ENCODE measurements at regions not wholly inside any gene's neighbourhood (a gene's known extent, or its start where the extent isn't known, plus 50 kb on each side); places are given as distances from the start of the nearest gene placed in this dataset.
"Not testable (repeated sequence)": the region's sequence is repeated elsewhere in the genome, so short reads cannot be mapped to it uniquely, and the experiment has no call there.

GRCh38 chr6:51166914-51167313 is 348.2 kb downstream of the TFAP2B start:
- no peaks in the 10 kb centered on the region for H3K27me3 ChIP-seq
- no peaks in the 10 kb centered on the region for H3K4me1 ChIP-seq
- H3K36me3 ChIP-seq: no peaks in the 10 kb centered on the region
- TF ChIP-seq POLR2AphosphoS5 (IDR thresholded peaks at IDR 0.05; ENCODE audit: insufficient read depth in 1 of 2, low read depth in 1 of 2) (no peak), POLR2A (IDR thresholded peaks at IDR 0.05) (no peak), CTCF (IDR thresholded peaks at IDR 0.05) (no peak)
- H3K27ac ChIP-seq: no peak overlapping the region
- no peak for DNase-seq (ENCODE audit: extremely low spot score in 2 of 2)
- intact Hi-C loops (cut with DNase I): no loop called here
- no peak overlapping the region for H3K4me3 ChIP-seq
- no peaks in the 10 kb centered on the region for H3K9me3 ChIP-seq

- TF ChIP-seq POLR2A (IDR thresholded peaks at IDR 0.05): no peak
- no peak for TF ChIP-seq CTCF (IDR thresholded peaks at IDR 0.05)
- no peak for TF ChIP-seq POLR2AphosphoS5 (IDR thresholded peaks at IDR 0.05; ENCODE audit: insufficient read depth in 1 of 2, low read depth in 1 of 2)
- no peaks in the 10 kb centered on the region for H3K27me3 ChIP-seq
- H3K27ac ChIP-seq: no peak overlapping the region
- H3K36me3 ChIP-seq: no peaks in the 10 kb centered on the region
- no peaks in the 10 kb centered on the region for H3K9me3 ChIP-seq
- no peak for DNase-seq (ENCODE audit: extremely low spot score in 2 of 2)
- intact Hi-C loops (cut with DNase I): no loop called here
- H3K4me1 ChIP-seq: no peaks in the 10 kb centered on the region
- H3K4me3 ChIP-seq: no peak overlapping the region
Observed at GRCh38 chr6:51167468-51167867, 348.8 kb downstream of the TFAP2B start.

GRCh38 chr6:51182827-51183226 is 364.2 kb downstream of the TFAP2B start:
- Histone ChIP-seq H3K36me3 (no peaks in the 10 kb centered on the region), H3K27ac (no peak overlapping the region), H3K4me3 (no peak overlapping the region), H3K9me3 (no peaks in the 10 kb centered on the region), H3K4me1 (no peaks in the 10 kb centered on the region), H3K27me3 (no peaks in the 10 kb centered on the region)
- TF ChIP-seq POLR2AphosphoS5 (IDR thresholded peaks at IDR 0.05; ENCODE audit: insufficient read depth in 1 of 2, low read depth in 1 of 2): no peak
- no peak for TF ChIP-seq CTCF (IDR thresholded peaks at IDR 0.05)
- TF ChIP-seq POLR2A (IDR thresholded peaks at IDR 0.05): no peak
- intact Hi-C loops (cut with DNase I): no loop called here
- no peak for DNase-seq (ENCODE audit: extremely low spot score in 2 of 2)

GRCh38 chr6:51184046-51184445 is 365.4 kb downstream of the TFAP2B start:
- H3K4me3 ChIP-seq: no peak overlapping the region
- TF ChIP-seq POLR2AphosphoS5 (IDR thresholded peaks at IDR 0.05; ENCODE audit: insufficient read depth in 1 of 2, low read depth in 1 of 2) (no peak), POLR2A (IDR thresholded peaks at IDR 0.05) (no peak), CTCF (IDR thresholded peaks at IDR 0.05) (no peak)
- H3K4me1 ChIP-seq: no peaks in the 10 kb centered on the region
- H3K27ac ChIP-seq: no peak overlapping the region
- DNase-seq (ENCODE audit: extremely low spot score in 2 of 2): no peak
- H3K36me3 ChIP-seq: no peaks in the 10 kb centered on the region
- no peaks in the 10 kb centered on the region for H3K27me3 ChIP-seq
- no peaks in the 10 kb centered on the region for H3K9me3 ChIP-seq
- intact Hi-C loops (cut with DNase I): no loop called here

- H3K27me3 ChIP-seq; H3K36me3 ChIP-seq; H3K9me3 ChIP-seq; intact Hi-C loops (cut with DNase I); H3K4me1 ChIP-seq; DNase-seq (ENCODE audit: extremely low spot score in 2 of 2); H3K4me3 ChIP-seq; H3K27ac ChIP-seq: not testable (repeated sequence)
Observed at GRCh38 chr6:51193163-51193562, 374.5 kb downstream of the TFAP2B start.

- intact Hi-C loops (cut with DNase I): no loop called here
- Histone ChIP-seq H3K9me3 (no peaks in the 10 kb centered on the region), H3K36me3 (no peaks in the 10 kb centered on the region), H3K27me3 (no peaks in the 10 kb centered on the region), H3K4me1 (no peaks in the 10 kb centered on the region), H3K27ac (no peak overlapping the region), H3K4me3 (no peak overlapping the region)
- no peak for DNase-seq (ENCODE audit: extremely low spot score in 2 of 2)
- TF ChIP-seq CTCF (IDR thresholded peaks at IDR 0.05): no peak
- no peak for TF ChIP-seq POLR2AphosphoS5 (IDR thresholded peaks at IDR 0.05; ENCODE audit: insufficient read depth in 1 of 2, low read depth in 1 of 2)
- TF ChIP-seq POLR2A (IDR thresholded peaks at IDR 0.05): no peak
Observed at GRCh38 chr6:51199105-51199552, 380.5 kb downstream of the TFAP2B start.

Data from vagina (tissue), 2 donors.